Neuronal stem cell (in vitro differentiated cells): ENCODE measurements at regions not wholly inside any gene's neighbourhood (a gene's known extent, or its start where the extent isn't known, plus 50 kb on each side); places are given as distances from the start of the nearest gene placed in this dataset.

ENCODE experiments used
- DNase-seq: peaks from one replicate; pipeline ENCODE4 v3.0.0-alpha.2; 2013; ENCODE audit warnings: low spot score
- H2AFZ ChIP-seq: one replicate; pipeline ENCODE4 v1.6.1; 2013; ENCODE audit warnings: mild to moderate bottlenecking, low read length, inconsistent platforms
- H2AK5ac ChIP-seq: 2 replicates; pipeline ENCODE4 v1.6.1; 2013; ENCODE audit warnings: low read depth, mild to moderate bottlenecking, inconsistent platforms, low read length, moderate library complexity, mixed read lengths
- H2BK120ac ChIP-seq: 2 replicates; pipeline ENCODE4 v1.6.1; 2013; ENCODE audit warnings: low read depth, mild to moderate bottlenecking, inconsistent platforms, low read length, moderate library complexity, mixed read lengths
- H2BK12ac ChIP-seq: one replicate; pipeline ENCODE4 v1.6.1; 2013; ENCODE audit warnings: low read length, inconsistent platforms
- H2BK15ac ChIP-seq: 2 replicates; pipeline ENCODE4 v1.6.1; 2013; ENCODE audit warnings: mild to moderate bottlenecking, low read length, inconsistent platforms, mixed read lengths
- H2BK5ac ChIP-seq: one replicate; pipeline ENCODE4 v1.6.1; 2013; ENCODE audit warnings: inconsistent platforms, mild to moderate bottlenecking, low read length, moderate library complexity
- H3K14ac ChIP-seq: one replicate; pipeline ENCODE4 v1.6.1; 2013; ENCODE audit warnings: low read length, inconsistent platforms
- H3K18ac ChIP-seq: 2 replicates; pipeline ENCODE4 v1.6.1; 2013; ENCODE audit warnings: low read length, inconsistent platforms
- H3K23ac ChIP-seq: 2 replicates; pipeline ENCODE4 v1.6.1; 2013; ENCODE audit warnings: low read depth, mild to moderate bottlenecking, mixed read lengths, low read length, inconsistent platforms; ENCODE audit not compliant: poor library complexity
- H3K27ac ChIP-seq: replicated peaks from 3 replicates; pipeline ENCODE4 v1.5.1; 2013; ENCODE audit warnings: low read length, inconsistent platforms
- H3K27me3 ChIP-seq, 3 experiments: 2 replicates each; pipeline ENCODE4 v1.6.1; 2013; ENCODE audit warnings: low read length in 3 of 3, mild to moderate bottlenecking in 2 of 3, inconsistent platforms in 1 of 3, low read depth in 1 of 3, mixed read lengths in 1 of 3, moderate library complexity in 1 of 3; ENCODE audit not compliant: control insufficient read depth in 3 of 3, insufficient read depth in 3 of 3
- H3K36me3 ChIP-seq, 2 donors: replicated peaks in 1 of 2; 2 replicates each; pipeline ENCODE4 v1.6.1; 2013; ENCODE audit warnings: low read length in 2 of 2; ENCODE audit not compliant: control insufficient read depth in 2 of 2, insufficient read depth in 2 of 2
- H3K4ac ChIP-seq: 2 replicates; pipeline ENCODE4 v1.6.1; 2013; ENCODE audit warnings: inconsistent platforms, mild to moderate bottlenecking, low read length, moderate library complexity
- H3K4me1 ChIP-seq, 2 donors: 1 replicate in 1 of 2; 2 replicates in 1 of 2; pipeline ENCODE4 v1.6.1; 2013; ENCODE audit warnings: low read length in 2 of 2, low read depth in 1 of 2; ENCODE audit not compliant: control insufficient read depth in 2 of 2, insufficient read depth in 1 of 2
- H3K4me2 ChIP-seq: one replicate; pipeline ENCODE4 v1.6.1; 2013; ENCODE audit warnings: mild to moderate bottlenecking, low read length, inconsistent platforms; ENCODE audit not compliant: insufficient read depth, poor library complexity, severe bottlenecking
- H3K4me3 ChIP-seq, 2 donors: 2 replicates each; pipeline ENCODE4 v1.5.1; 2013; ENCODE audit warnings: low read length in 2 of 2, mild to moderate bottlenecking in 2 of 2, inconsistent platforms in 1 of 2, moderate library complexity in 1 of 2
- H3K79me1 ChIP-seq: one replicate; pipeline ENCODE4 v1.6.1; 2013; ENCODE audit warnings: low read depth, mild to moderate bottlenecking, inconsistent platforms, low read length, moderate library complexity
- H3K9ac ChIP-seq: one replicate; pipeline ENCODE4 v1.6.1; 2013; ENCODE audit warnings: mild to moderate bottlenecking, low read depth, low read length, inconsistent platforms; ENCODE audit not compliant: poor library complexity
- H3K9me3 ChIP-seq, 2 donors: replicated peaks in 1 of 2; 2 replicates each; pipeline versions ENCODE3 to v1.6.1; 2013; ENCODE audit warnings: low read length in 2 of 2, mild to moderate bottlenecking in 2 of 2, inconsistent platforms in 1 of 2, low read depth in 1 of 2, mixed read lengths in 1 of 2, moderate library complexity in 1 of 2; ENCODE audit not compliant: control insufficient read depth in 2 of 2, insufficient read depth in 1 of 2
- H4K8ac ChIP-seq: one replicate; pipeline ENCODE4 v1.6.1; 2013; ENCODE audit warnings: low read depth, mild to moderate bottlenecking, inconsistent platforms, low read length, moderate library complexity
- H4K91ac ChIP-seq: one replicate; pipeline ENCODE4 v1.6.1; 2013; ENCODE audit warnings: low read length, low read depth, mild to moderate bottlenecking, inconsistent platforms; ENCODE audit not compliant: poor library complexity
- WGBS, 2 donors: extraction: QIAGEN DNeasy Blood & Tissue Kit; methylation state at CpG; one replicate each; pipeline ENCODE4 v1.1.7; 2013; ENCODE audit warnings: missing lambda C conversion rate in 2 of 2, mixed read lengths in 1 of 2; ENCODE audit not compliant: insufficient read length in 2 of 2, insufficient replicate concordance in 1 of 2; ENCODE audit errors: extremely low coverage in 2 of 2; 5-methylcytosine and 5-hydroxymethylcytosine counted together

GRCh38 chr4:166277401-166277800 is 404.4 kb downstream of the TLL1 start:
- no peak overlapping the region for H2AFZ ChIP-seq
- H2AK5ac ChIP-seq = no peak overlapping the region
- no peaks in the 10 kb centered on the region for H3K27me3 ChIP-seq
- H3K9me3 ChIP-seq = no peaks in the 10 kb centered on the region
- DNase-seq = no peak
- no peak overlapping the region for H3K4me2 ChIP-seq
- H4K91ac ChIP-seq = no peak overlapping the region
- no peak overlapping the region for H2BK5ac ChIP-seq
- no peak overlapping the region for H3K27ac ChIP-seq
- no peak overlapping the region for H3K18ac ChIP-seq
- H3K9ac ChIP-seq = no peak overlapping the region
- no peak overlapping the region for H3K14ac ChIP-seq
- H3K4me3 ChIP-seq = no peak overlapping the region
- H3K4me1 ChIP-seq = no peaks in the 10 kb centered on the region
- no peak overlapping the region for H4K8ac ChIP-seq
- no peak overlapping the region for H2BK12ac ChIP-seq
- H2BK120ac ChIP-seq = no peak overlapping the region
- no CpG with 5 or more reads among the region's 1 CpG for WGBS, 2 donors
- H3K36me3 ChIP-seq = no peaks in the 10 kb centered on the region
- H3K79me1 ChIP-seq = no peaks in the 10 kb centered on the region
- no peak overlapping the region for H3K4ac ChIP-seq
- no peak overlapping the region for H2BK15ac ChIP-seq
- H3K23ac ChIP-seq = no peak overlapping the region

- Histone ChIP-seq H3K9ac (no peak overlapping the region), H3K27ac (no peak overlapping the region), H3K14ac (no peak overlapping the region), H3K27me3 (no peaks in the 10 kb centered on the region), H2AK5ac (no peak overlapping the region), H2BK12ac (no peak overlapping the region), H2BK15ac (no peak overlapping the region), H3K36me3 (no peaks in the 10 kb centered on the region), H2BK120ac (no peak overlapping the region), H3K9me3 (no peaks in the 10 kb centered on the region), H3K4me1 (no peaks in the 10 kb centered on the region), H3K4ac (no peak overlapping the region), H3K4me2 (no peak overlapping the region), H3K23ac (no peak overlapping the region), H3K18ac (no peak overlapping the region), H4K8ac (no peak overlapping the region), H2AFZ (no peak overlapping the region), H3K79me1 (no peaks in the 10 kb centered on the region), H4K91ac (no peak overlapping the region), H3K4me3 (no peak overlapping the region), H2BK5ac (no peak overlapping the region)
- no peak for DNase-seq
- no CpG with 5 or more reads among the region's 1 CpG for WGBS, 2 donors
These were observed 404.8 kb downstream of the TLL1 start for GRCh38 chr4:166277853-166278252.

- Histone ChIP-seq H3K9me3 (no peaks in the 10 kb centered on the region), H3K79me1 (no peaks in the 10 kb centered on the region), H2AK5ac (no peak overlapping the region)
These were observed 406.2 kb downstream of the TLL1 start for GRCh38 chr4:166279261-166279660.

GRCh38 chr4:166280642-166281041 is 407.6 kb downstream of the TLL1 start:
- no peak overlapping the region for H3K4me2 ChIP-seq
- H3K4me3 ChIP-seq = no peak overlapping the region
- H3K14ac ChIP-seq = no peak overlapping the region
- H2BK12ac ChIP-seq = no peak overlapping the region
- no peak overlapping the region for H4K91ac ChIP-seq
- H2BK5ac ChIP-seq = no peak overlapping the region
- no peaks in the 10 kb centered on the region for H3K27me3 ChIP-seq
- no peak overlapping the region for H2BK15ac ChIP-seq
- H3K18ac ChIP-seq = no peak overlapping the region
- no peak overlapping the region for H3K27ac ChIP-seq
- no peaks in the 10 kb centered on the region for H3K9me3 ChIP-seq
- H4K8ac ChIP-seq = no peak overlapping the region
- no peaks in the 10 kb centered on the region for H3K36me3 ChIP-seq
- WGBS, 2 donors = no CpG with 5 or more reads among the region's 1 CpG
- DNase-seq = no peak
- no peaks in the 10 kb centered on the region for H3K4me1 ChIP-seq
- no peaks in the 10 kb centered on the region for H3K79me1 ChIP-seq
- H2AK5ac ChIP-seq = no peak overlapping the region
- no peak overlapping the region for H2AFZ ChIP-seq
- no peak overlapping the region for H3K4ac ChIP-seq
- H3K23ac ChIP-seq = no peak overlapping the region
- no peak overlapping the region for H2BK120ac ChIP-seq
- no peak overlapping the region for H3K9ac ChIP-seq

More at GRCh38 chr4:166279261-166279660, 406.2 kb downstream of the TLL1 start:
- no peak overlapping the region for H3K4ac ChIP-seq
- no peak overlapping the region for H4K8ac ChIP-seq
- H3K27me3 ChIP-seq = no peaks in the 10 kb centered on the region
- H3K14ac ChIP-seq = no peak overlapping the region
- no peaks in the 10 kb centered on the region for H3K36me3 ChIP-seq
- H3K9ac ChIP-seq = no peak overlapping the region
- DNase-seq = no peak
- H2BK12ac ChIP-seq = no peak overlapping the region
- no peak overlapping the region for H3K4me3 ChIP-seq
- no peak overlapping the region for H2AFZ ChIP-seq
- no peak overlapping the region for H2BK15ac ChIP-seq
- H3K27ac ChIP-seq = no peak overlapping the region
- H3K4me2 ChIP-seq = no peak overlapping the region
- H2BK120ac ChIP-seq = no peak overlapping the region
- H2BK5ac ChIP-seq = no peak overlapping the region
- H3K4me1 ChIP-seq = no peaks in the 10 kb centered on the region
- H3K23ac ChIP-seq = no peak overlapping the region
- H4K91ac ChIP-seq = no peak overlapping the region
- no peak overlapping the region for H3K18ac ChIP-seq
